NCI-H2107 (cell line): ENCODE measurements at regions not wholly inside any gene's neighbourhood (a gene's known extent, or its start where the extent isn't known, plus 50 kb on each side); places are given as distances from the start of the nearest gene placed in this dataset.

Source experiments
- DNase-seq: peaks from one replicate; lab custom pipeline; 2025; lab: John Stamatoyannopoulos, UW

DNA sequence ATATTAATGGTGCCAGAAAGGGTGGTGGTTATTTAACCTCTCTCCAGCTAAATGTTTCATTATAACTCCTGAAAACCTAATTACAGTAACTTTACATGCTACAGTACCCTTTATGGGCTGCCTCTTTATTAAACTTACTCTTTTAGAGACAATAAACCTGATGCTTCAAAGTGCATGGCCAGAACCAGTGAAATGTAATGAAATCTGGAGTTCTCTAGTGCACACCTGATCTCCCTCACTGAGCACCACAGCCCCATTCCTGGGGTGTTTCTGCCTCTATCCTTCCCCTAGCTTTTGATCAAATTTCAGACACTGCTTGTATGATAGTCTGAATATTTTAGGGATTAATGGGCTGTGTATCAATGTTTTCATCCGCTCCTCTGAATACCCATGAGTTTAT lies 306.5 kb upstream of the WWC1 start:
- no peak for DNase-seq

DNA sequence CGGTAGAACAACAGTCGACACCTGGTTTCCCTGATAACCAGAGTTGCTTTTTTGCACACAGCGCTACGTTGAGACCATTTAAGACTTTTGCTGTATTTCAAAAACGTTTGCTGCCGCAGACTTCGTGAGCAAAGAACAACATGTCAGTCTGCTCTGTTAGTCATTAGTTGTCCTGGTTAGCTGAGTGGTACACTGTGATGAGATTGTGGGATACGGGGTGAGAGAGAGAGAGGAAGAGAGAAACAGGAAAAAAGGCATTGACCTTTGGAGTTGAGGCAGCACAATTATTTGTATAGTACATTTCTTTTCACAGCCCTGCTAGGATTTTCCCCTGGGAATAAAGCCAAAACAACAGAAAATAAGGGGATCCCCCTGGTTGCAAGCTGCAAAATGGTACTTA lies 306.1 kb upstream of the WWC1 start:
- no peak for DNase-seq

DNA sequence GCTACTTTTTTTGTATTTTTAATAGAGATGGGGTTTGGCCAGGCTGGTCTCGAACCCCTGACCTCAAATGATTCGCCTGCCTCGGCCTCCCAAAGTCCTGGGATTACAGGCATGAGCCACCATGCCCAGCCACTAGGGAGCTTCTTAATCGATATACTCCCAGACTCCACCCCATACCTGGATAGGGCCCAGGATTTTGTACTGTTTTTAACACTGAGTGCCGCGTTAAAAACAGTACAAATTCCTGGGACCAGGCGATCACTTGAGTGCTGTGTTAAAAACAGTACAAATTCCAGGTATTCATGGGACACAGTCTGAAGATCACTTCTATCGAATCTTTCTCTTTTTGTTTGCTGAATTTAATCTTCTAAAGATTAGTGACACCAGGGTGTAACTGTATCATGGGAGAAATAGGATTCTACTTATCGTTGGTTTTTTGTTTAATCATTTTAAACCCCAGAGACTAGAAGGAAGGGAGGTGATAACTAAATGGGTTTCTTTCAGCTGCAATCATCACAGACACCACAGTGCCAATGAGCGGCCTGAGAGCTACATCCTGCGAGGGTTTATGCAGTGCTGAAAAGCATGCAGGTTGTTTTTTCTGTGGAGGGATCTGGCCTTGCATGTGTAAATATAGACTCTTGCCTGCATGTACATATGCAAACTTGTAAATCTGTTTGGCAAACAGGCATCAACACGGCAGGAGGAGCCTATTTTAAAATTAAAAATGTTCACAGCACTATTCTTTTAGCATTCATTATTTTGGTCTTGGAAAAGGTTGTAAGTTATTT lies 303.8 kb upstream of the WWC1 start:
- DNase-seq, result no peak

DNA sequence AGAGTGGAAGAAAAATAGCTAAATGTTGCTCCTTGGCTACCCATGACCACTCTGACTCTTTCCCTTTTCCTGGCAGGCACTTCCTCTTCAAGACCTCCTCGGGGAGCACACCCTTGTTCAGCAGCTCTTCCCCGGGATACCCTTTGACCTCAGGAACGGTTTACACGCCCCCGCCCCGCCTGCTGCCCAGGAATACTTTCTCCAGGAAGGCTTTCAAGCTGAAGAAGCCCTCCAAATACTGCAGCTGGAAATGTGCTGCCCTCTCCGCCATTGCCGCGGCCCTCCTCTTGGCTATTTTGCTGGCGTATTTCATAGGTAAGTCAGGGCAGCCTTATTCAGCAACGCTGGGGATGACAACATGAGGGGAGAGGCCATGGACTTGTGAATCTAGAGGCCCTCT lies 298.6 kb upstream of the WWC1 start:
- DNase-seq, result no peak

DNA sequence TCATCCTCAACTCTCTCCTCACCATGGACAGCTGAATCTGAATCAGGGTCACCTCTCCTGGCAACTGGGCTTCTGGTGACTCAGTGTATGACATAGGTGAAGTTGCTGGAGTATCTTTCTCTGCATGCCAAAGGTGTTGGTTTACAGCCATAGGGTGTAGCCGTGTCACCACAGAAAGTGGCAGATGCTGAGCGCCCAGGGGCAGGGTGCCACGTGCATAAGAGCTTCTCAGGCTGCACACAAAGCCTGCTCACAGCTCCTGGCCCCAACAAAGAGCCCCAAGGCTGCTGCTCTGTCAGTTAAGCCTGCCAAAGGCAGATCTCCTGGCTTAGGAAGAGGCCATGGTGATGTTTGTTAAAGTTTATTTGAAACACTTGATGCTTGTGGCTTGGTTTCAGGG lies 297.7 kb upstream of the WWC1 start:
- DNase-seq, result no peak

DNA sequence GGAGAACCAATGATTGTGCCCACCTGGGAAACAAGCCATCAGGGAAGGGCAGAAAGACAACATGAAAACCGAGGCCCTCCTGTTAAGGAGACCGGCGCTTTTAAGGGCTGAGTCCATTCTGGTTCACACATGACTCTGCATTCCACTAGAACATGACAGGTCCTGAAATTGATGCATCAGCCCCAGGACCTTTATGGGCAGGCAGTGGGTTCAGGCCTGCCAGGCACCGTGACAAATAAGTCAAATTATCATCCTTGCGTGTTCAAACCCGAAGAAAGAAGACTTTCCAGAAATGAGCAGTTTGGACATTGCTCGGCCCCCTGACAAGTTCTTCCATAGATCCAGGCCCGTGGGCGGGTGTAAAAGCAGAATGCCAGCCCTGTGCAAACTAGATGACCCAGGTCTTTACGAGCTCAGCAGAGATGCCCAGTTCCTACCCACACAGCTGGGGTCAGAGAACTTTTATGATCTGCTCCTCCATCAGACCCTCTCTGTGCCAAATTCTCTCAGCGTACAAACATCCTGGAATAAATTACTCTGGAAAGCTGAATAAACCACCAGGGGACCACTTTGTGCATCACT lies 295.5 kb upstream of the WWC1 start:
- DNase-seq, result no peak

DNA sequence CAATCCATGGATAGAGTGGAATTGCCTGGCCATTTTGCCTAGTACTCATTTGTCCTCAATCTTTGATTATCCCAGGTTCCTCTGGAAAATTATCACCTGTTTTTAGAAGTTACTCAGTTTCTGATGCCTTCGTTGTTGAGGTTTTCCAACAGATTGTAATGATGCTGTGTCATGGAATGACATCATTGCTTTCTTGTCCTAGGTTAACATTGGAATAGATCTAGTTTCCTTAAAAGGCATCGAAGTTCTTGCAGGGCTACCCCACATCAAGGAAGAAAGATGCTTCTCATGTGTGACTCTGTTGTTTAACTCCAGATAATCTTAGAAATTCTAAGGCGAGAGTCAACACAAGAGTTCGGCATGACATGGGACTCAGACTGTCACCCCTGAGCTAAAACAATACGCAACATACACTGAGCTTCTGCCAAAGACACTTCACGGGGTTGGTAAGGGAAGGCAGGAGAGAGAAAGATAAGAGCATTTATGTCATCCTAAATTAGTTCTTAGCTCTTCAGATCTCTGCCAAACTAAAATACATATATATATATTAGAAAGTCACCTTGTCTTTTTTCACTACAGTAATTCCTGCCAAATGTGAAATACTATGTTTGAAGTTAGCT lies 293.2 kb upstream of the WWC1 start:
- no peak for DNase-seq

DNA sequence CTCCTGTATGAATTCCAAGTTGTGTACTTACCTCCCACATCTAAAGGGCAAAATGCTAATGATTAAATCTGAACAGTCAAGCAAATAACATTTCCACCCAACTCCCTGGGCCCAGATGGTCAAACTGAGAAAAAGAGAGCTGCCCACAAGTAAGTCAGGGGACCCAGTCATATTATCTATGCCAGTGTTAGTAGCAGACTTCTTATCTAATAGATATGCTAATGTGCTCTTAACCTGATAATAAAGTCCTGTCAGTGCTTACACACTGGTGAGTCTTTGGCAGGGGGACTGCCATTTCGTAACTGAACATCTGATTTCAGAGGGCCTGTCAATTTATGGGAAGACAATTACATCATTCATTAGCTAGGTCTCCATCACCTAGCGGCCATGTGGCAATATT lies 292.3 kb upstream of the WWC1 start:
- DNase-seq, result no peak

DNA sequence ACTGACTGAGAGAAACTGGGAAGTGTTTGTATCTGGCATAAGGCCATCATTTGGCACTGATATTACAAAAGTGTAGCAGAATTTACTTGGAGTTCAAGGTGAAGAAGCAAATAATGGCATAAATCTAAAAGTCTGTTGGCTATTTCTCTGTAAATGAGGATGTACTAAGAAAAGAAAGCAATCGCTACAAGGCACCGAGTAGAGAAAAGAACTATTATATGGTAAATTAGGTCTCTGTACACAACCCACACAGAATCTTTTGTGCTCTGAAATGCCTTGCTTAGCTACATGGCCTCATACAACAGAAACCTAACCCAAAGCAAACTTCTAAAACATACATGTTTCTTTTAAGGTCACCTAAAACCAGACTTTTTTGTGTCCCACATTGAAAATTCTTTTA lies 290.1 kb upstream of the WWC1 start:
- DNase-seq, result no peak

DNA sequence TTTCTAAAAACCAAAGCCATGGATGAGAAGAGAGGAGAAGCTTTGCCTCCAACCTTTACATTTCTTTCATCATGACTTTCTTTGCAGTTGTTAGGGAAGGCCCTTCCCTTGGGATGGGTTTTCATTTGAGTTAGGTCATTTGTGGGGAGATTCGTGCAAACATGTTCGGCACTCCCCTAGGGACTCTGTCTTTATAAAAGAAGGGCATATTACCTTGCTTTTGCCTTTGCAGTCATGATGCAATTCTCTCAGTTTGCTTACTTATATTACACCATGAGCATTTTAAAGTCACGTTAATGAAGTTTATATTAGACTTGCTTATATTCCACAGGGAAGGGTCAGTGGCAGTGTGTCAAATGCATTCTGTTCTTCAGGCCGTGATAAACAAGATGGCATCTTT lies 289.3 kb upstream of the WWC1 start:
- no peak for DNase-seq

DNA sequence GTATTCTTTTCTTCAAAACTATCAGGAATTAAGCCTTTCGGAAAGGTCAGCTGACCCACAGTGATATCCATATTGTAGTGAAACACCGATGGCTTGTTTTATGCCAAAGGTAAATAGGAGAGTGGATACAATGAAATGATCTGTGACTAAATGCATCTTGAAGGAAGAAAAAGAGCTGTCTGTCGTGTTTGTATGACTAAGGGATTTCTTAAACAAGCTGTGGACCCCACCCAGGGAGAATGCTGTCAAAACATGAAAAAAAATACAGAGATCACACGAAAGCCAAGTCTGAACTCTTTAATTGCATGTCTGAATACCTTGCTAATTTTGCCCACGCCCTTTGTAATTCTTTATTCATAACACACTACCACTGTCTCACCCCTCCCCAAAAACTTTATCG lies 286.4 kb upstream of the WWC1 start:
- no peak for DNase-seq

DNA sequence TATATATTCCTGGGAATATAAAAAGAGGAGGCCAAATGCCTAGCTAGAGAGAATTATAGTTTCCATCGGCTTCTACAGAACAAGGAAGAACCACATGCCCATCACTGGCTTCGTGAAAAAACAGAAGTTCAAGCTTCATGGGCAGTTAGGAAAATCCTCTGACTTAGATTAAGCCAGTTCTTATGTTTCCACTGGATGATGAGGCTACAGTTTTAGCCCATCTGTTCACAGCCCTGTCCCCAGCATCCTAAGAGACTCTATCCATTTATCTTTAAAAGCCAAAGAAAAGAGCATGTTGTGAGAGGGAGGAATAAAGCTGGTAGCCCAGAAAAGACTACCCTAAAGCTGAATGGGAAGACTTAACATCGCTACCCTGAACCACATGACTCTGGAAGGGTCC lies 285.5 kb upstream of the WWC1 start:
- DNase-seq, result no peak

DNA sequence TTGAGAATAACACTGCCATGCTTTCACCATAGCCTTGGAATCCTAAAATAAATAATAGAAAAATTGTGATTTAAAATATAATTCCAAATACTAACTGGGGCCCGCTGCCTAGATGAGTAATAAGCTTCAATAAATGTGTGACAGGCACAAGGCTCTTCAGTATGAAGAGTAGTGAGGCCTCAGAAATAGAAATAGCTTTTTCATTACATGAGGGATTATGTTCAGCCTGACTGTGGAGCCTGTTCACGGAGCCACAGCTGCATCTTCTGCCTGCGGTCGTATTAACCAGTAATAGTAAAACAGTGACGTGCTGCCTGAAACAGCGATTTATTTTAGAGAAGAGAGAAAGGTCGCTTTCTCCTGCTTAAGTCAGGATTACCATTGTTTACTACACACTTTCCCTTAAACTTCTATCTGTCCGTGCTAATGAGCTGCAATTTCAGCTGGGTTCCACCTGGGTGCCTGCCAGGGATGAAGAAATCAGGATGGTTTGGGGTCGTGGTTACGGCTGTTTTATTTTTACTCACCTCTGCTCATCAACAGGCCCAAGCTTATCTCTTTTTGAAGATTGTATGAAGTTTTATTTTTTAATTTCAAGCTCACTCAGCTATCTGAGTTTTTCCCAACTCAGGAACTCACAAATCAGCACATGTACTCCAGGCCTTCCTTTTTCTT lies 284.9 kb upstream of the WWC1 start:
- no peak for DNase-seq

DNA sequence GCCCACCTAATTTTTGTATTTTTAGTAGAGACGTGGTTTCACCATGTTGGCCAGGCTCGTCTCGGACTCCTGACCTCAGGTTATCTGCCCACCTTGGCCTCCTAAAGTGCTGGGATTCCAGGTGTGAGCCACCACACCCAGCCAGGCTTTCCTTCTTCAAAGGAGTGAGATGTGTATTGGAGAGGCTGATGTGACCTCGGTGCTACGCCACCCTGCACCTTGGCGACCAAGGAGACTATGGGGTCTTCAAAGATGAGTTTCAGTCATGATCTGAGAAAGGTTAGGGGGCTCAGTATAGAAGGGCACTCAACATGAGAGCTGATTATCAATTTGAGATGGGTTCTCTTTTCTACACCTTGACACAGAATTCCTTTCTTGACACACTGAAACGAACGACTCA lies 284.2 kb upstream of the WWC1 start:
- no peak for DNase-seq

DNA sequence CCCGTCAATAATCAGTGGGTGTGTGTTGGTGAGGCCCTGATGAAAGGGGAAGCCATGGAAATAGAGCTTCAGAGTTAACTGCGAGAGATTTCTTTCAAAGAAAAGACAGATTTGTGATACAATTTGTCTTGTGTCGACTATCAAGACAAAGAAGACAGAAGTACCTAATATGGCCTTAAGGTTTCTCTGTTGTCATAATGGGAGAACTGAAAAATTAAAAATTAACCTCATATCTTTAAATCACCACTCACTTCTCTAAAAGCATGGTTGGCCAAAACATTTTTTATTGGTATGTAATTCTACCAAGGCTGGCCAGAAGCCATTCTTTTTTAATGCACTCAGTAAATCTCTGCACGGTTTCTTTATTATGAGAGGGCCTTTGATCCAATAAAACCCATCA lies 282.9 kb upstream of the WWC1 start:
- no peak for DNase-seq

DNA sequence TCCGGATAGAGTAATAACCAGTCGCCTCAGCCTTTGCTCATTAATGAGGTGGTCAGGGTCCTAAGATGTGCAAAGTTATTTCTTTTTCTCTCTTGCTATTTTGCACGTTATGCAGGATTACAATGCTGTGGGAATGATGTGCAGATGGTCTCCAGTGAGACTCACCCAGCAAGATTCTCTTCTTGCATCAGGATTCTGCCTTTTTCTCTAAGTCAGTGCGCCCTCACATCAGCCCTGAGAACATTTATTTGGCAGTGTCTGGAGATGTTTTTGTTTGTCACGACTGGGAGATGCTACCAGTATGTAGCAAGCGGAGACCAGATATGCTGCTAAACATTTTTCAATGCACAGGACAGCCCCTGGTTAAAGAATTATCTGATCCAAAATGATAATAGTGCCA lies 280.3 kb upstream of the WWC1 start:
- no peak for DNase-seq

DNA sequence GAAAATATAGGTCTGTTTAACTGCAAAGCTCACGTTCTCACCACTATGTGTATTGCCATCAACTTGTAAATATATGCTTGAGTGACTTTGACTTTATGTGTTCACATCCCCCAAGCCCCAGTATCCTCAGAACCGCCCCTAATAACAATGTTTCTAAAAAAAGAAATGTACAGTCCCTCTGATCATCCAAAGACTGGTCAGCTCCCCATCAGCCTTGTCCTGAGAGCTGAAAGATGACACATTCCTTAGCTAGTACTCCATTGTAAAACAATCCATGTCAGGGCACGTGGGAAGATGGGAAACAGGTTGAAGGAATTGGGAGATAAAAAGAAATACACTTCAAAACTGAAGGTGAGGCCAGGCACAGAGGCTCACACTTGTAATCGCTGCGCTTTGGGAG lies 279.4 kb upstream of the WWC1 start:
- no peak for DNase-seq

DNA sequence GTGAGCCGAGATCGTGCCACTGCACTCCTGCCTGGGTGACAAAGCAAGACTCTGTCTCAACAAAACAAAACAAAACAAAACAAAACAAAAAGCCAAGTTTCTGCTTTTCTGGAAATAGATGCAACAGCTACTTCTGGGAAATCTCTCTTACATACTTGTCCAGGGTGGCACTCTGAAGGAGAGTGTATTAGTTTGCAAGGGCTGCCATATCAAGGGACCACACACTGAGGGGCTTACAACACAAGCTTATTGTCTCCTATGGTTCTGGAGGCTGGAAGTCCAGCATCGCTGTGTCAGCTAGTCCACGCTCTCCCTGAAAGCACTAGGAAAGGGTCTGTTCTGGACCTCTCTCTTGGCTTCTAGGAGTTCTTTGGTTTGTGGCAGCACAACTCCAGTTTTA lies 277.9 kb upstream of the WWC1 start:
- no peak for DNase-seq

DNA sequence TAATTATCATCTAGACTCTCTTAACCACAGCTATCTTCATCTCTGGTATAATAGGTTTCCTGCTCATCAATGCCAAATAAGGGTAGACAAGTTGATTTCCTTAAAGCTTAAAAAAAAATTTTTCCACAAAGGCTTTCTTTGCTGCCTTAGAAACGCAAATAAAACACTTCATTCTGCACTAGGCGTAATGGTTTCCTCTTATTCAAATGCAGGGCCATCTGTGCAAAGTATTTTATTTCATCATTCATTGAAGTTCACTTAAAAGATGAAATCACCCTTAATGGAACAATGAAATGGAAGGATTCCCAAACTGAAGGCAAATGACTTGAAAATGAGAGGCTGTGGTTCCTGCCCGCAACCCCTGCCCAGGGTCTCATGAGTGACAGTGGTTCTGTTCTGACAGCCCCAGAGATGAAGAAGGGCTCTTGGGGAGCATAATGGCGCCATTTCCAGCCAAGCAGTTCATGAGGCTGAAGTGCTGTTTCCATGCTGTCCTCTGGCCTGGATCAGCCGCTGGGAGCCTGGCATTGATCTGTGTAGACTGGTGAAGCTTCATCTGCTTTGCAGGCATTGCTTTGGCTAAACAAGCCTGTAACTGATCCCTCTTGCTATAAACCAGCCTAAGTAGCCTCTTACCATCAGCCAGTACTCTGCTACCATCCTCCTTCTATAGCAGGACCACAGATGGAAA lies 276.9 kb upstream of the WWC1 start:
- DNase-seq, result peak; percentile 17

DNA sequence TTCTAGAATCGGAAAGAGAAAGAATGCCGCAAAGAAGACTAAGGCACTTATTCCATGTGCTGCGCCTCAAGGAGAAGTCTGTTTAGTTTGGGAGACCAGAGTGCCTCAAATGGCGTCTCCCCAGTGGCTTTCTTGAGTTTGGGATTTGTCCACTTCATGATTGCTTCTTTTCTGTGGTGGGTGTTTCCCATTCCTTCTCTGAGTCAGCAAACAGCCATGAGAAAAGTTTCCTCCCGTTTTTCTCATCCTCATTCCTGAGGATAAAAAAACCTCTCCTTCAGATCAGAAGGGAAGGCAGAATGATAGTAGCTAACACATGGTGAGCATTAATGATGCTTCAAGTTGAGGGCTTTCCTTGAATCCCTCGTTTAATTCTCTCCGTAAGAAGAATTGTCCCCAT lies 275.9 kb upstream of the WWC1 start:
- DNase-seq, result no peak

DNA sequence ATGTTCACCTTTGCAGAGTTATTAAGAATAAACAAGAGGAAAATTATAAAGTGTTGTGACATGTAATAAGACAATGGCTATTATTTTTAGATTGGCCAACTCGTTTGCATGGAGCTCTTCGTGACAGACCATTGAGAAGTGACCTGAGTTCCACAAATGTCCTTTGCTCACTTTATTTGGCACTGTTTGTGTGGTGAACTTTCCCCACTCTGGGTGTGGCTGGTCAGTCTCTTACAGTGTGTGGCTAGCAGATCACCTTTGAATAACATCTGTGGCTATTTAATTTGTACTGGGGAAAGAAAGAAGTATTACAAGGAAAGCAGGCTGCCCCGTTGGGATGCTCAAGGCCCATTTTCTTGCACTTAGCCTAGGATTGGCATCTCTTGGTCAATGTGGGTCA lies 274.1 kb upstream of the WWC1 start:
- no peak for DNase-seq

DNA sequence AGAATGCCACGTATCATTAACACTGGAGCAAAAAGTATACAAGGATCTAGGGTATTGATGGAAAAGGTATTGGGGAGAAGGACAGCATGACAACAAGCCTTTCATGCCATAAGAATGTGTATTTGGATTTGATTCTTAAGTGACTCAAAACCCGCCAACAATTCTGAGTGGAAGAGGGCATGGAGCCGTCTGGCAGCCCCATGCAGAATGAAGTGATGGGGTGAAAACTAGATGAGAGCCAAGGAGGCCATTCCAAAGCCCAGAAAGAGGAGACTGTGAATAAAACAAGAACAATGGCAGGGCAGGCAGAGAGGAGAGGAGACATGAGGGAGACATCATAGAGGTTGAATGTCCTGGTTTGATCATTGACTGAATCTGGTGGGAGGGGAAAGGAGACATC lies 272.3 kb upstream of the WWC1 start:
- no peak for DNase-seq
